A673 (cell line): ENCODE measurements at regions not wholly inside any gene's neighbourhood (a gene's known extent, or its start where the extent isn't known, plus 50 kb on each side); places are given as distances from the start of the nearest gene placed in this dataset.

Experiments used
- BruUV-seq: library from RNA; stranded (reverse); fragments of 400-500 nt; replicated peaks from 2 replicates; lab custom pipeline; 2021; lab: Mats Ljungman, UMichigan
- CTCF ChIA-PET: fragments of 300-600 bp; sonication (Branson Sonifier 250); formaldehyde crosslinking; loops from one replicate; lab custom pipeline; 2022; ENCODE audit warnings: antibody characterized with exemption; lab: Charles Lee
- POLR2A ChIA-PET: fragments of 300-600 bp; sonication (Branson Sonifier 250); formaldehyde crosslinking; loops from one replicate; lab custom pipeline; 2022; ENCODE audit warnings: antibody characterized with exemption; ENCODE audit not compliant: low non-redundant PET; lab: Charles Lee
- DNase-seq: peaks from one replicate; pipeline ENCODE4 v3.0.0-alpha.2; 2015; ENCODE audit warnings: low spot score
- H3K27ac ChIP-seq: fragments of 200-600 bp; sonication (generic); 2 replicates; pipeline ENCODE4 v1.5.1; 2016; ENCODE audit warnings: mixed run types, low read depth, mild to moderate bottlenecking, mixed read lengths, antibody characterized with exemption, low read length; ENCODE audit not compliant: poor library complexity, severe bottlenecking
- H3K27me3 ChIP-seq: fragments of 200-600 bp; sonication (generic); replicated peaks from 2 replicates; pipeline ENCODE4 v1.6.1; 2017; ENCODE audit warnings: mixed run types, low read depth, mild to moderate bottlenecking, mixed read lengths, antibody characterized with exemption, low read length; ENCODE audit not compliant: insufficient read depth, poor library complexity
- H3K36me3 ChIP-seq: fragments of 200-600 bp; sonication (generic); 2 replicates; pipeline ENCODE4 v1.6.1; 2016; ENCODE audit warnings: mixed run types, mild to moderate bottlenecking, mixed read lengths, antibody characterized with exemption, low read length; ENCODE audit not compliant: insufficient read depth, poor library complexity, severe bottlenecking
- H3K4me1 ChIP-seq: fragments of 200-600 bp; sonication (generic); 2 replicates; pipeline ENCODE4 v1.6.1; 2017; ENCODE audit warnings: mixed run types, mild to moderate bottlenecking, mixed read lengths, antibody characterized with exemption, low read length; ENCODE audit not compliant: insufficient read depth, poor library complexity, severe bottlenecking
- H3K4me3 ChIP-seq: fragments of 200-600 bp; sonication (generic); 2 replicates; pipeline ENCODE4 v1.5.1; 2016; ENCODE audit warnings: low read depth, mixed run types, mild to moderate bottlenecking, mixed read lengths, low read length; ENCODE audit not compliant: poor library complexity, severe bottlenecking
- H3K9me3 ChIP-seq: fragments of 200-600 bp; sonication (generic); 2 replicates; pipeline ENCODE4 v1.6.1; 2016; ENCODE audit warnings: mixed run types, low read depth, mild to moderate bottlenecking, mixed read lengths, antibody characterized with exemption, low read length; ENCODE audit not compliant: poor library complexity, severe bottlenecking
- CTCF ChIP-seq: fragments of 300-800, 200-600 bp; sonication (generic); conservative IDR thresholded peaks from 2 replicates; pipeline ENCODE4 v1.5.1; 2017; ENCODE audit warnings: low read depth, mild to moderate bottlenecking, antibody characterized with exemption, low read length, moderate library complexity, mixed read lengths
- EZH2 ChIP-seq: fragments of 200-600 bp; sonication (generic); IDR thresholded peaks from 2 replicates; pipeline ENCODE4 v1.6.1; 2017; ENCODE audit warnings: borderline replicate concordance, low read depth, mild to moderate bottlenecking, mixed read lengths, antibody characterized with exemption, low read length; ENCODE audit not compliant: poor library complexity, severe bottlenecking
- intact Hi-C: fragments of 100-400 bp; cut with micrococcal nuclease; formaldehyde crosslinking; loops from one replicate; pipeline ENCODE4 v1.10.0; 2022; ENCODE audit not compliant: unreplicated experiment

GRCh38 chr4:27111627-27112026 is 251.0 kb downstream of the STIM2 start:
- Histone ChIP-seq H3K4me3 (no peak overlapping the region), H3K9me3 (no peaks in the 10 kb centered on the region), H3K4me1 (no peaks in the 10 kb centered on the region), H3K27me3 (no peaks in the 10 kb centered on the region), H3K27ac (no peak overlapping the region), H3K36me3 (no peaks in the 10 kb centered on the region)
- TF ChIP-seq EZH2, result no peak
- no peak for TF ChIP-seq CTCF
- no TSS peak for BruUV-seq
- DNase-seq, result no peak
- intact Hi-C loops, result no loop called here
- ChIA-PET POLR2A (no interaction called here), CTCF (no interaction called here)

- no TSS peak for BruUV-seq
Measured at GRCh38 chr4:27112587-27112986, 251.9 kb downstream of the STIM2 start.

GRCh38 chr4:27115221-27115620 is 254.6 kb downstream of the STIM2 start:
- ChIA-PET POLR2A (no interaction called here), CTCF (no interaction called here)
- intact Hi-C loops, result no loop called here
- TF ChIP-seq EZH2 (no peak), CTCF (no peak)
- Histone ChIP-seq H3K36me3 (no peaks in the 10 kb centered on the region), H3K27me3 (no peaks in the 10 kb centered on the region), H3K27ac (no peak overlapping the region), H3K9me3 (no peaks in the 10 kb centered on the region), H3K4me3 (no peak overlapping the region), H3K4me1 (no peaks in the 10 kb centered on the region)
- DNase-seq, result no peak
- no TSS peak for BruUV-seq

More at GRCh38 chr4:27112587-27112986, 251.9 kb downstream of the STIM2 start:
- intact Hi-C loops, result no loop called here
- POLR2A ChIA-PET, result no interaction called here
- Histone ChIP-seq H3K27ac (no peak overlapping the region), H3K36me3 (no peaks in the 10 kb centered on the region), H3K4me1 (no peaks in the 10 kb centered on the region), H3K4me3 (no peak overlapping the region), H3K9me3 (no peaks in the 10 kb centered on the region), H3K27me3 (no peaks in the 10 kb centered on the region)
- CTCF ChIA-PET, result no interaction called here
- DNase-seq, result no peak
- TF ChIP-seq CTCF, result no peak
- TF ChIP-seq EZH2, result no peak
